Esophagus squamous epithelium (tissue), 5 donors: ENCODE measurements at regions not wholly inside any gene's neighbourhood (a gene's known extent, or its start where the extent isn't known, plus 50 kb on each side); places are given as distances from the start of the nearest gene placed in this dataset.
A peak's percentile ranks its signal among the peaks of the same experiment; 100 is the strongest.

Experiments
- DNase-seq: peaks from one replicate; lab custom pipeline; 2025; lab: John Stamatoyannopoulos, UW
- H3K27ac ChIP-seq, 4 donors: fragments of 200-600 bp; sonication (generic); one replicate each; pipeline ENCODE4 v1.5.1; 2016 to 2019; ENCODE audit warnings: mild to moderate bottlenecking in 1 of 4
- H3K27me3 ChIP-seq, 4 donors: fragments of 200-600 bp; sonication (generic); 1 replicate in 3 of 4; 2 replicates in 1 of 4; pipeline versions ENCODE4 v1.5.1 to v1.6.0; 2017 to 2021; ENCODE audit warnings: antibody characterized with exemption in 1 of 4
- H3K36me3 ChIP-seq, 3 donors: fragments of 200-600 bp; sonication (generic); one replicate each; pipeline ENCODE4 v1.5.1; 2016 to 2019
- H3K4me1 ChIP-seq, 3 donors: fragments of 200-600 bp; sonication (generic); one replicate each; pipeline ENCODE4 v1.5.1; 2017 to 2019
- H3K4me3 ChIP-seq, 4 donors: fragments of 200-600 bp; sonication (generic); 1 replicate in 3 of 4; 2 replicates in 1 of 4; pipeline ENCODE4 v1.5.1; 2016 to 2019; ENCODE audit warnings: mild to moderate bottlenecking in 2 of 4, moderate library complexity in 1 of 4
- H3K9me3 ChIP-seq, 3 donors: fragments of 200-600 bp; sonication (generic); one replicate each; pipeline ENCODE4 v1.5.1; 2016 to 2019
- POLR2A ChIP-seq, 4 donors: fragments of 450-650 bp; IDR thresholded peaks; one replicate each; pipeline ENCODE4 v1.6.1; 2017; ENCODE audit warnings: antibody characterized with exemption in 4 of 4, mild to moderate bottlenecking in 4 of 4, moderate library complexity in 3 of 4
- WGBS, 2 donors: methylation state at CpG; one replicate each; pipeline ENCODE4 v1.1.5; 2018; 5-methylcytosine and 5-hydroxymethylcytosine counted together
- intact Hi-C: fragments of 100-400 bp; cut with DNase I; formaldehyde crosslinking; loops from one replicate; pipeline ENCODE4 v1.15.0; 2022
- TF ChIP-seq, protein P1 (sequence below), 6 experiments: fragments of 450-650 bp in 4 of 6; fragments of 200-600 bp in 2 of 6; sonication (generic) in 2 of 6; IDR thresholded peaks; one replicate each; pipeline ENCODE4 v1.5.1; 2016 to 2019; ENCODE audit warnings: antibody characterized with exemption in 6 of 6, mild to moderate bottlenecking in 4 of 6, moderate library complexity in 4 of 6
- donor health status: DM: yes; HTN: yes; CAD: no.

DNA sequence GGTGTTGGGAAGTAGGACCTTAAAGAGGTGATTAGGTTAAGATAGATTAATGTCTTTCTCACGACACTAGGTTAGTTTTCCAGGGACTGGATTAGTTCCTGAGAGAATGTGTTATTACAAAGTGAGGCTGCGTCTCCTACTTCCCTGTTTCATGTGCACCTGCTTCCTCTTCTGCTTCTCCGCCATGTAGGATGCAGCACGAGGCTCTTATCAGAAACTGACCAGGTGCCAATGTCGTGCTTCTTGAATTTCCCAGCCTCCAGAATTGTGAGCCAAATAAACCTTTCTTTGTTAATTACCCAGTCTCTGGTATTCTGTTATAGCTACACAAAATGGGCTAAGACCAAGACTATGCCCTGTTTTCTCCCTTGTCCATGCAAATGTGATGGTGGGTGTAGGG lies 152.2 kb upstream of the LMO4 start:
- intact Hi-C loops = no loop called here
- no peak overlapping the region for H3K27ac ChIP-seq

DNA sequence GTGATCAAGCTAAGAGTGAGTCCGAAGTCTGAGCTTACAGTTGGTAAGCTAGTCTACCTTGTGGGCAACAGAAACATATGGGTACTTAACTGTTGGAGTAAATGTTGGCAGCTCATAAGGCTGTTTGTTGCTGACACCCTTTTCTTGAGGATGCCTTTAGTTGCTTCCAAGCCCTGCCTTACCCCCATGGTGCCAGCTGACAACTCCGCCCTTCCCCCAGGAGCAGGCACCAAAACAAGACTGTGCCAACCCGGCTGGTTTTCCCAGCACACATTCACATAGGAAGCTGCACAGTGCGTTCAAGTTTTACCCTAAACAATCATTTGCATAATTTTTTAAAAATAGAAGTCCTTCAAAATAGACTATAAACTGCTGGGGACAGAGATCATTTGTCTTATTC lies 150.2 kb upstream of the LMO4 start:
- 64 to 84% methylated on average over 4 of the region's 4 CpGs for WGBS, 2 donors
- Histone ChIP-seq H3K9me3 (no peaks in the 10 kb centered on the region), H3K27ac (no peak overlapping the region), H3K36me3 (no peaks in the 10 kb centered on the region), H3K4me1 (no peaks in the 10 kb centered on the region), H3K27me3 (no peaks in the 10 kb centered on the region), H3K4me3 (no peak overlapping the region)
- intact Hi-C loops = no loop called here
- TF ChIP-seq POLR2A (IDR thresholded peaks at IDR 0.05) = no peak
- TF ChIP-seq, protein P1, sequence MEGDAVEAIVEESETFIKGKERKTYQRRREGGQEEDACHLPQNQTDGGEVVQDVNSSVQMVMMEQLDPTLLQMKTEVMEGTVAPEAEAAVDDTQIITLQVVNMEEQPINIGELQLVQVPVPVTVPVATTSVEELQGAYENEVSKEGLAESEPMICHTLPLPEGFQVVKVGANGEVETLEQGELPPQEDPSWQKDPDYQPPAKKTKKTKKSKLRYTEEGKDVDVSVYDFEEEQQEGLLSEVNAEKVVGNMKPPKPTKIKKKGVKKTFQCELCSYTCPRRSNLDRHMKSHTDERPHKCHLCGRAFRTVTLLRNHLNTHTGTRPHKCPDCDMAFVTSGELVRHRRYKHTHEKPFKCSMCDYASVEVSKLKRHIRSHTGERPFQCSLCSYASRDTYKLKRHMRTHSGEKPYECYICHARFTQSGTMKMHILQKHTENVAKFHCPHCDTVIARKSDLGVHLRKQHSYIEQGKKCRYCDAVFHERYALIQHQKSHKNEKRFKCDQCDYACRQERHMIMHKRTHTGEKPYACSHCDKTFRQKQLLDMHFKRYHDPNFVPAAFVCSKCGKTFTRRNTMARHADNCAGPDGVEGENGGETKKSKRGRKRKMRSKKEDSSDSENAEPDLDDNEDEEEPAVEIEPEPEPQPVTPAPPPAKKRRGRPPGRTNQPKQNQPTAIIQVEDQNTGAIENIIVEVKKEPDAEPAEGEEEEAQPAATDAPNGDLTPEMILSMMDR (IDR thresholded peaks at IDR 0.05) = no peak
- DNase-seq = no peak

More for the DNA sequence above, 152.2 kb upstream of the LMO4 start:
- no peak overlapping the region for H3K4me3 ChIP-seq
- H3K4me1 ChIP-seq = no peaks in the 10 kb centered on the region
- H3K9me3 ChIP-seq = no peaks in the 10 kb centered on the region
- WGBS, 2 donors = 41 to 56% methylated on average over 5 of the region's 5 CpGs
- no peak for DNase-seq
- TF ChIP-seq, protein P1 (IDR thresholded peaks at IDR 0.05) = no peak
- TF ChIP-seq POLR2A (IDR thresholded peaks at IDR 0.05) = no peak
- H3K27me3 ChIP-seq = no peaks in the 10 kb centered on the region
- H3K36me3 ChIP-seq = no peaks in the 10 kb centered on the region

DNA sequence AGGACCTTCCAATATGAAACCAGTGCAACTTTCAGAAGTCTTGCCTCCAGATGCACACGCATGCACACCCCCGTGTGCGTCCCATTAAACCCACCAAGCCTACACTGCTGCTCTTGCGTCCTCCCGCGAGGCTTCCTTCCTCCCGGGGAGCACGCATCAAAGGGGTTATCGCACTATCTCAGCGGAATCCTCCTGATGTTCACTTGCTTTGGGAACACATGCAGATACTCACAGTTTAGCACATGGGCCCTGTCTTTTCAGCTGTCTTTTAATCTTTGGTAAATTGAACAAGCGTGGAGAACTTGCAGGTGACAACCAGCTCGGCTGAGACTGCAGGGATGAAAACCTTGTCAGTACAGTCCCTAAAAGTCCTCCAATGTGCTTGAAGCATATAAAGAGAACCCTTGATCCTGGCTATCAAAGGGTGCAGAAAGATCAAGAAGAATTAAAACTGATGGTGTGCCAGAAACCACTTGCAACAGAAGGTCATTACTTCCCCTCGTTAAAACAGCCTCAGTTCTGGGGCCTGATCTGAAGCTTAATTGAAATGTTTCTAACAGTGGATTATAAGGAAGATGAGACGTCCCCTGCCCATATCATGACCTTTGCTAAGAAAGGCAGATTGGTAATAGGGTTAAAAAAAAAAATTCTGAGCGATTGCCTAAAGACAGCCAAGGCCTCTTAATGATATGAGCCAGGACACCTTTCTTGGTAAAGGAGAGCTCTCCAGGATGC lies 149.4 kb upstream of the LMO4 start:
- 62 to 72% methylated on average over 14 to 15 of the region's 15 CpGs for WGBS, 2 donors
- TF ChIP-seq, protein P1 (IDR thresholded peaks at IDR 0.05) = no peak
- TF ChIP-seq POLR2A (IDR thresholded peaks at IDR 0.05) = no peak
- Histone ChIP-seq H3K4me3 (no peak overlapping the region), H3K4me1 (no peaks in the 10 kb centered on the region), H3K9me3 (no peaks in the 10 kb centered on the region), H3K27me3 (no peaks in the 10 kb centered on the region), H3K27ac (no peak overlapping the region), H3K36me3 (no peaks in the 10 kb centered on the region)
- DNase-seq = no peak
- intact Hi-C loops = no loop called here

DNA sequence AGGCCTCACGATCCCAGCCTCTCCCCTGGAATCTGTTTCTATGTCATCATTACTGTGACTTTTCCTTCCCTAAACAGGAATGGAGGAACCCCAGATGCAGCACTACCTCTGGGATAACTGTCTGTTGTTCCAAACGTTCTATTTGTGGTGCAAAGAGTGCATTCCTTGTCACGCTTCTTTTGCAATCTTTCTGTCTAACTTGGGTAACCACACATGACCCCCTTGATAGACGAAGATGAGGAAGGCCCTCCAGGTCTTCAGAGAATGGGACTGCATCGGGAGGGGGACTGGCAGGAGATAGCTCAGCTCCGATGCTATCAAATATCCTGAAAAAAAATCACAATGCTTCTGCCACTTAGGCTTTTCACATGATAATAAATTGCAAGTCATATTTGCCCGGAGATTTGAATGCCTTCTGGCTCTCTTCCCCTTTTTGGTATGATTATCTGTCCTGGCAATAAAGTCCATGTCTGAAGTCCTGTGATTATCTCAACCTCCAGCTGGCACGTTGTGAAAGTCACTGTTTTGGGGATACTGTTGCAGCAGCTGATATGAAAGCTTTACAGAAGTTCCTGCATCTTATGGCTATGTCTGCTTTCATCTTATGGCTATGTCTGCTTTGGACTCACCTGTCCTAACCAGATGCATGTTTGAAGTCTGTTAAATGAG lies 148.7 kb upstream of the LMO4 start:
- intact Hi-C loops = no loop called here
- no peaks in the 10 kb centered on the region for H3K36me3 ChIP-seq
- H3K4me1 ChIP-seq = no peaks in the 10 kb centered on the region
- H3K9me3 ChIP-seq = no peaks in the 10 kb centered on the region
- H3K27ac ChIP-seq = no peak overlapping the region
- no peak for TF ChIP-seq POLR2A (IDR thresholded peaks at IDR 0.05)
- TF ChIP-seq, protein P1 (IDR thresholded peaks at IDR 0.05) = no peak
- 40 to 44% methylated on average over 8 of the region's 8 CpGs for WGBS, 2 donors
- no peak for DNase-seq
- H3K27me3 ChIP-seq = no peaks in the 10 kb centered on the region
- H3K4me3 ChIP-seq = no peak overlapping the region

DNA sequence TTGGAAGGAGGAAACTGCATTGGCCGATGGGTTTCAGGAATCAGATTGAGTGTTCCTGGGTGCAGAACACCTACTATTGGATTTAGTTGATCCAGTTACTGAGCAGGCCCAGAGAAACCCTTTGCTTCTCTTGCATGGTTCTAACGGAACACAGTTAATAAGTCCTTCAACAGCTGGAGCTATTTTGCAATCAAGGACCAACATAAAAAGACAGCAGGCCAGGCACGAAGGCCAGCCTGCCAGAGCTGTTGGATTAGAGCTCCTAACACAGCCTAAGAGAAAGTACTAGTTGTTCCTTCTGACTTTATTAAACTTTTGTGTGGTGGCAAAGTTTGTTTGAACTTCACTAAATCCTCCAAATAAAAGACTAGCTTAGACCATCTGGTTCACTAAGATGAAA lies 148.0 kb upstream of the LMO4 start:
- DNase-seq = no peak

More for the DNA sequence above, 148.0 kb upstream of the LMO4 start:
- WGBS, 2 donors = 40 to 79% methylated on average over 3 of the region's 3 CpGs
- Histone ChIP-seq H3K4me1 (no peaks in the 10 kb centered on the region), H3K9me3 (no peaks in the 10 kb centered on the region), H3K27ac (peak overlapping the region in 1 of 4 donors; percentile 29), H3K4me3 (no peak overlapping the region), H3K36me3 (no peaks in the 10 kb centered on the region), H3K27me3 (no peaks in the 10 kb centered on the region)
- intact Hi-C loops = no loop called here
- TF ChIP-seq POLR2A (IDR thresholded peaks at IDR 0.05) = no peak
- TF ChIP-seq, protein P1 (IDR thresholded peaks at IDR 0.05) = no peak
